A673 (cell line): ENCODE measurements at regions not wholly inside any gene's neighbourhood (a gene's known extent, or its start where the extent isn't known, plus 50 kb on each side); places are given as distances from the start of the nearest gene placed in this dataset.
A peak's percentile ranks its signal among the peaks of the same experiment; 100 is the strongest.
"Not testable (repeated sequence)": the region's sequence is repeated elsewhere in the genome, so short reads cannot be mapped to it uniquely, and the experiment has no call there.

Source experiments
- BruUV-seq: library from RNA; stranded (reverse); fragments of 400-500 nt; replicated peaks from 2 replicates; lab custom pipeline; 2021; lab: Mats Ljungman, UMichigan
- CTCF ChIA-PET: fragments of 300-600 bp; sonication (Branson Sonifier 250); formaldehyde crosslinking; loops from one replicate; lab custom pipeline; 2022; ENCODE audit warnings: antibody characterized with exemption; lab: Charles Lee
- POLR2A ChIA-PET: fragments of 300-600 bp; sonication (Branson Sonifier 250); formaldehyde crosslinking; loops from one replicate; lab custom pipeline; 2022; ENCODE audit warnings: antibody characterized with exemption; ENCODE audit not compliant: low non-redundant PET; lab: Charles Lee
- DNase-seq: peaks from one replicate; pipeline ENCODE4 v3.0.0-alpha.2; 2015; ENCODE audit warnings: low spot score
- H3K27ac ChIP-seq: fragments of 200-600 bp; sonication (generic); 2 replicates; pipeline ENCODE4 v1.5.1; 2016; ENCODE audit warnings: mixed run types, low read depth, mild to moderate bottlenecking, mixed read lengths, antibody characterized with exemption, low read length; ENCODE audit not compliant: poor library complexity, severe bottlenecking
- H3K27me3 ChIP-seq: fragments of 200-600 bp; sonication (generic); replicated peaks from 2 replicates; pipeline ENCODE4 v1.6.1; 2017; ENCODE audit warnings: mixed run types, low read depth, mild to moderate bottlenecking, mixed read lengths, antibody characterized with exemption, low read length; ENCODE audit not compliant: insufficient read depth, poor library complexity
- H3K36me3 ChIP-seq: fragments of 200-600 bp; sonication (generic); 2 replicates; pipeline ENCODE4 v1.6.1; 2016; ENCODE audit warnings: mixed run types, mild to moderate bottlenecking, mixed read lengths, antibody characterized with exemption, low read length; ENCODE audit not compliant: insufficient read depth, poor library complexity, severe bottlenecking
- H3K4me1 ChIP-seq: fragments of 200-600 bp; sonication (generic); 2 replicates; pipeline ENCODE4 v1.6.1; 2017; ENCODE audit warnings: mixed run types, mild to moderate bottlenecking, mixed read lengths, antibody characterized with exemption, low read length; ENCODE audit not compliant: insufficient read depth, poor library complexity, severe bottlenecking
- H3K4me3 ChIP-seq: fragments of 200-600 bp; sonication (generic); 2 replicates; pipeline ENCODE4 v1.5.1; 2016; ENCODE audit warnings: low read depth, mixed run types, mild to moderate bottlenecking, mixed read lengths, low read length; ENCODE audit not compliant: poor library complexity, severe bottlenecking
- H3K9me3 ChIP-seq: fragments of 200-600 bp; sonication (generic); 2 replicates; pipeline ENCODE4 v1.6.1; 2016; ENCODE audit warnings: mixed run types, low read depth, mild to moderate bottlenecking, mixed read lengths, antibody characterized with exemption, low read length; ENCODE audit not compliant: poor library complexity, severe bottlenecking
- EZH2 ChIP-seq: fragments of 200-600 bp; sonication (generic); IDR thresholded peaks from 2 replicates; pipeline ENCODE4 v1.6.1; 2017; ENCODE audit warnings: borderline replicate concordance, low read depth, mild to moderate bottlenecking, mixed read lengths, antibody characterized with exemption, low read length; ENCODE audit not compliant: poor library complexity, severe bottlenecking
- intact Hi-C: fragments of 100-400 bp; cut with micrococcal nuclease; formaldehyde crosslinking; loops from one replicate; pipeline ENCODE4 v1.10.0; 2022; ENCODE audit not compliant: unreplicated experiment
- TF ChIP-seq, protein P1 (sequence below): fragments of 300-800, 200-600 bp; sonication (generic); conservative IDR thresholded peaks from 2 replicates; pipeline ENCODE4 v1.5.1; 2017; ENCODE audit warnings: low read depth, mild to moderate bottlenecking, antibody characterized with exemption, low read length, moderate library complexity, mixed read lengths

DNA sequence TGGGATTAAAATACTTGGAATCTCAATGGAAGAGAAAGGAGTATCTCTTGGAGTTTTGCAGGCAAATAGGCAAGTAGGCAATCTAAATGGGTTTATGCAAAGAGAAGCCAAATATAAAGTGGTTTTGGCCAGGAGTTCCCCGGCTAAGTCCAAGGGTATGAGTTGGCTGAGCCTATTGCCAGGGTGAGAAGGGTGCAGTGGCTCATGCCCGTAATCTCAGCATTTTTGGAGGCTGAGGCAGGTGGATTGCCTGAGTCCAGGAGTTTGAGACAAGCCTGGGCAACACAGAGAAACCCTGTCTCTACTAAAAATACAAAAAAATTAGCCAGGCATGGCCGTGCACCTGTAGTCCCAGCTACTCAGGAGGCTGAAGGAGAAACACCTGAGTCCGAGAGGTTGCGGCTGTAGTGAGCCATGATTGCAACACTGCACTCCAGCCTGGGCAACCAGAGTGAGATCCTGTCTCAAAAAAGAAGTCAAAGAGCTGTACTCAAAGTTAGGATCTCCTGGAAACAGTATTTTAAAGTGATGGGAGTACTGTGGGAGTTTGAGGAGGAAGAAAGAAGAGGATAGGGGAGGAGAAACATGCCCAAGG lies 130.4 kb upstream of the RAB18 start:
- ChIA-PET CTCF (no interaction called here), POLR2A (no interaction called here)
- no TSS peak for BruUV-seq
- no peak for DNase-seq
- Histone ChIP-seq H3K4me3 (no peak overlapping the region), H3K9me3 (no peaks in the 10 kb centered on the region), H3K27me3 (no peaks in the 10 kb centered on the region), H3K27ac (no peak overlapping the region), H3K36me3 (no peaks in the 10 kb centered on the region), H3K4me1 (no peaks in the 10 kb centered on the region)
- TF ChIP-seq, protein P1, sequence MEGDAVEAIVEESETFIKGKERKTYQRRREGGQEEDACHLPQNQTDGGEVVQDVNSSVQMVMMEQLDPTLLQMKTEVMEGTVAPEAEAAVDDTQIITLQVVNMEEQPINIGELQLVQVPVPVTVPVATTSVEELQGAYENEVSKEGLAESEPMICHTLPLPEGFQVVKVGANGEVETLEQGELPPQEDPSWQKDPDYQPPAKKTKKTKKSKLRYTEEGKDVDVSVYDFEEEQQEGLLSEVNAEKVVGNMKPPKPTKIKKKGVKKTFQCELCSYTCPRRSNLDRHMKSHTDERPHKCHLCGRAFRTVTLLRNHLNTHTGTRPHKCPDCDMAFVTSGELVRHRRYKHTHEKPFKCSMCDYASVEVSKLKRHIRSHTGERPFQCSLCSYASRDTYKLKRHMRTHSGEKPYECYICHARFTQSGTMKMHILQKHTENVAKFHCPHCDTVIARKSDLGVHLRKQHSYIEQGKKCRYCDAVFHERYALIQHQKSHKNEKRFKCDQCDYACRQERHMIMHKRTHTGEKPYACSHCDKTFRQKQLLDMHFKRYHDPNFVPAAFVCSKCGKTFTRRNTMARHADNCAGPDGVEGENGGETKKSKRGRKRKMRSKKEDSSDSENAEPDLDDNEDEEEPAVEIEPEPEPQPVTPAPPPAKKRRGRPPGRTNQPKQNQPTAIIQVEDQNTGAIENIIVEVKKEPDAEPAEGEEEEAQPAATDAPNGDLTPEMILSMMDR = no peak
- TF ChIP-seq EZH2 = no peak
- intact Hi-C loops = loop anchor here (5.0 kb wide), 1 partner anchor 869 kb away; no protein-coding TSS in a partner anchor

DNA sequence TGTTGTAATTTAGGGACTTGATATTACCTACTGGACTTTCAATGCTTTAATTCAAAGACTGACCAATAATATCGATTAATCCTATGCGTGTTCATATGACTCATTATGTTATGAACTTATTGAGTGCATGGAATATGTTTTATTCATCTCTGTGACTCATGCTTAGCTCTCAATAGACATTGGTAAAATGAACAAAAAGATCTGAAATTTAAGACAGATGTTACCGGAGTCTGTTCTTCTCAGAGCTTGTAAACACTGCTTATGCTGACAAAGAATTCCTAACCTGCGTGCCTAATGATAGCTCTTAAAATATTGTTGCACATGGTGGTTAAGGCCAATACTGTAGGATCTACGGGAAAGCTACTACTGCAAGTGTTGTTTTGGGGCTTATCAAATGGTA lies 131.5 kb upstream of the ACBD5 start:
- intact Hi-C loops = loop anchor here (5.0 kb wide), 1 partner anchor 870 kb away; no protein-coding TSS in a partner anchor
- ChIA-PET POLR2A (no interaction called here), CTCF (no interaction called here)
- Histone ChIP-seq H3K4me3 (no peak overlapping the region), H3K9me3 (no peaks in the 10 kb centered on the region), H3K4me1 (no peaks in the 10 kb centered on the region), H3K27me3 (no peaks in the 10 kb centered on the region), H3K27ac (no peak overlapping the region), H3K36me3 (no peaks in the 10 kb centered on the region)
- BruUV-seq = no TSS peak
- no peak for TF ChIP-seq EZH2
- TF ChIP-seq, protein P1 = no peak
- no peak for DNase-seq

GRCh38 chr10:27371375-27371774 lies 130.8 kb upstream of the ACBD5 start:
- H3K27ac ChIP-seq, H3K4me1 ChIP-seq, H3K9me3 ChIP-seq, H3K4me3 ChIP-seq, CTCF ChIA-PET, DNase-seq, H3K36me3 ChIP-seq, POLR2A ChIA-PET, H3K27me3 ChIP-seq, BruUV-seq: not testable (repeated sequence)
- intact Hi-C loops = loop anchor here (2.0 to 5.0 kb wide), 2 partner anchors 285 to 871 kb away; no protein-coding TSS in a partner anchor

DNA sequence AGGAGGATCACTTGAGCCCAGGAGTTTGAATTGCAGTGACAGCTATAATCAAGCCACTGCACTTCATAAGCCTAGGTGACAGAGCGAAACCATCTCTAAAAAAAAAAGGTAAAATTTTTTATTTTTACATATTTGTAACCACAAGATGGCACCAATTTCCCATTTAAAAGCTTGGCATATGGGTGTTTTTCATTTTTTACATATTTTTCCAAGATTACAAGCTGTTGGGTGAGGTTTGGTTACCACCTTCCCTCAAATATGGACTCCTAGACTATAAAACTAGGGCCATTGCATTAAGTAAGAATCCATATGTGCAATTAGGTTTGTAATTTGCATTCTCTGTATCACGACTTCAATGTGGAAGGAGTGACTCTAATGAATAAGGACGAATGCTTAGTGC lies 129.3 kb upstream of the ACBD5 start:
- peak; percentile 12 for DNase-seq
- CTCF ChIA-PET = interaction anchor here (0.7 to 1.8 kb wide), 3 partner anchors 810 to 912 kb away, joined by 3 to 7 read pairs (median 3); no protein-coding TSS in a partner anchor
- Histone ChIP-seq H3K4me3 (no peak overlapping the region), H3K27me3 (no peaks in the 10 kb centered on the region), H3K9me3 (no peaks in the 10 kb centered on the region), H3K27ac (no peak overlapping the region), H3K4me1 (no peaks in the 10 kb centered on the region), H3K36me3 (no peaks in the 10 kb centered on the region)
- intact Hi-C loops = loop anchor here (2.0 to 5.0 kb wide), 2 partner anchors 287 to 872 kb away; no protein-coding TSS in a partner anchor
- TF ChIP-seq, protein P1 = peak; percentile 49; the same call in 1 of the 2 replicates
- TF ChIP-seq EZH2 = no peak
- POLR2A ChIA-PET = no interaction called here
- no TSS peak for BruUV-seq
